C4-2B (cell line): ENCODE measurements at regions not wholly inside any gene's neighbourhood (a gene's known extent, or its start where the extent isn't known, plus 50 kb on each side); places are given as distances from the start of the nearest gene placed in this dataset.

Experiments used
- CTCF ChIP-seq: fragments of 450-650 bp; conservative IDR thresholded peaks from 2 replicates; pipeline ENCODE4 v1.5.1; 2017; ENCODE audit warnings: mild to moderate bottlenecking
- ZFX ChIP-seq: fragments of 450-650 bp; IDR thresholded peaks from 2 replicates; pipeline ENCODE4 v1.6.1; 2017

- TF ChIP-seq CTCF (no peak), ZFX (no peak)
Observed at GRCh38 chr2:239813261-239814115, 211.7 kb downstream of the NDUFA10 start.
